ENCODE measurements at regions not wholly inside any gene's neighbourhood (a gene's known extent, or its start where the extent isn't known, plus 50 kb on each side); places are given as distances from the start of the nearest gene placed in this dataset.

GRCh38 chr3:25103391-25103790 is 324.7 kb upstream of the RARB start (continued):
- TF ChIP-seq CTCF (IDR thresholded peaks at IDR 0.05; ENCODE audit: control extremely low read depth in 1 of 3, insufficient read depth in 1 of 3, low read depth in 1 of 3, low read length in 3 of 3) (no peak), KDM4A (IDR thresholded peaks at IDR 0.05; ENCODE audit: low read depth, low read length, severe bottlenecking) (no peak), POU5F1 (IDR thresholded peaks at IDR 0.05; ENCODE audit: low read depth, low read length) (no peak)

Measured in H1 (cell line).